HCT116 (cell line): ENCODE measurements at regions not wholly inside any gene's neighbourhood (a gene's known extent, or its start where the extent isn't known, plus 50 kb on each side); places are given as distances from the start of the nearest gene placed in this dataset.

Source experiments
- ATAC-seq: fragments of 200-7000 bp; cut with Tn5 transposase; 2 replicates; pipeline ENCODE4 v1.9.1; 2020; ENCODE audit warnings: mild to moderate bottlenecking, moderate library complexity
- BruUV-seq: library from RNA; stranded (reverse); fragments of 400-500 nt; replicated peaks from 2 replicates; lab custom pipeline; 2021; lab: Mats Ljungman, UMichigan
- CTCF ChIA-PET: fragments of 300-600 bp; sonication (Branson Sonifier 250); formaldehyde crosslinking; loops from one replicate; lab custom pipeline; 2021; ENCODE audit warnings: antibody characterized with exemption; lab: Charles Lee
- POLR2A ChIA-PET: fragments of 300-600, 350-600 bp; sonication (Branson Sonifier 250); formaldehyde crosslinking; loops from one replicate; lab custom pipeline; 2021; ENCODE audit warnings: antibody characterized with exemption; lab: Charles Lee
- RAD21 ChIA-PET, 2 experiments: fragments of 300-600 bp; sonication (Branson Sonifier 250); formaldehyde crosslinking; loops; one replicate each; lab custom pipeline; 2023; ENCODE audit warnings: low total read pairs in 2 of 2; ENCODE audit not compliant: uncharacterized antibody in 2 of 2, unreplicated experiment in 2 of 2, low non-redundant PET in 1 of 2; lab: Charles Lee
- DNase-seq: peaks from one replicate; pipeline ENCODE4 v3.0.0-alpha.2; 2010; ENCODE audit warnings: low read depth, low spot score
- H2AFZ ChIP-seq: fragments of 200-600 bp; shearing (Covaris generic), sonication (generic); 2 replicates; pipeline ENCODE4 v1.6.1; 2017; ENCODE audit warnings: low read depth, mixed run types, mixed read lengths, antibody characterized with exemption, low read length; ENCODE audit not compliant: poor library complexity, severe bottlenecking
- H3K27ac ChIP-seq: 2 replicates; pipeline ENCODE4 v1.5.1; 2012; ENCODE audit warnings: low read depth, low read length
- H3K27me3 ChIP-seq: fragments of 200-600 bp; sonication (generic); 2 replicates; pipeline ENCODE4 v1.6.1; 2016; ENCODE audit warnings: mixed run types, low read length, mixed read lengths; ENCODE audit not compliant: insufficient read depth
- H3K36me3 ChIP-seq, 2 experiments: fragments of 200-500 bp in 1 of 2; fragments of 200-600 bp in 1 of 2; sonication (Bioruptor generic) in 1 of 2; sonication (generic) in 1 of 2; 2 replicates each; pipeline versions ENCODE4 v1.5.1 to v1.6.1; 2014 to 2016; ENCODE audit warnings: low read length in 2 of 2, inconsistent platforms in 1 of 2, mixed read lengths in 1 of 2, mixed run types in 1 of 2; ENCODE audit not compliant: insufficient read depth in 2 of 2, control insufficient read depth in 1 of 2
- H3K4me1 ChIP-seq, 2 experiments: fragments of 200-600 bp in 1 of 2; sonication (generic) in 1 of 2; 2 replicates each; pipeline versions ENCODE4 v1.5.1 to v1.6.1; 2012 to 2017; ENCODE audit warnings: low read length in 2 of 2, inconsistent platforms in 1 of 2, mild to moderate bottlenecking in 1 of 2, mixed read lengths in 1 of 2, mixed run types in 1 of 2, moderate library complexity in 1 of 2; ENCODE audit not compliant: insufficient read depth in 2 of 2, control insufficient read depth in 1 of 2
- H3K4me2 ChIP-seq: fragments of 200-600 bp; sonication (generic); 2 replicates; pipeline ENCODE4 v1.6.1; 2017; ENCODE audit warnings: mixed run types, low read length, mixed read lengths
- H3K4me3 ChIP-seq, 2 experiments: fragments of 200-600 bp in 1 of 2; sonication (generic) in 1 of 2; replicated peaks in 1 of 2; 2 replicates each; pipeline ENCODE4 v1.5.1; 2011 to 2016; ENCODE audit warnings: low read length in 2 of 2, control low read depth in 1 of 2, low read depth in 1 of 2, mild to moderate bottlenecking in 1 of 2, mixed read lengths in 1 of 2, mixed run types in 1 of 2
- H3K79me2 ChIP-seq: fragments of 200-600 bp; sonication (generic); 2 replicates; pipeline ENCODE4 v1.6.1; 2017; ENCODE audit warnings: mild to moderate bottlenecking, mixed run types, low read length, moderate library complexity, mixed read lengths; ENCODE audit not compliant: insufficient read depth
- H3K9ac ChIP-seq: fragments of 200-600 bp; sonication (generic); 2 replicates; pipeline ENCODE4 v1.6.1; 2016; ENCODE audit warnings: low read length, mixed read lengths
- H3K9me2 ChIP-seq: fragments of 200-600 bp; sonication (generic), shearing (Covaris generic); 2 replicates; pipeline ENCODE4 v1.6.1; 2017; ENCODE audit warnings: mixed run types, mild to moderate bottlenecking, moderate library complexity; ENCODE audit not compliant: insufficient read depth
- H3K9me3 ChIP-seq, 2 experiments: fragments of 200-500 bp in 1 of 2; fragments of 200-600 bp in 1 of 2; sonication (Bioruptor generic) in 1 of 2; sonication (generic) in 1 of 2; 2 replicates each; pipeline ENCODE4 v1.6.1; 2014 to 2017; ENCODE audit warnings: low read length in 2 of 2, mixed read lengths in 2 of 2, inconsistent platforms in 1 of 2, low read depth in 1 of 2, mild to moderate bottlenecking in 1 of 2, mixed run types in 1 of 2, moderate library complexity in 1 of 2; ENCODE audit not compliant: control insufficient read depth in 1 of 2, insufficient read depth in 1 of 2
- H4K20me1 ChIP-seq: fragments of 200-600 bp; sonication (generic), shearing (Covaris generic); 2 replicates; pipeline ENCODE4 v1.6.1; 2017; ENCODE audit warnings: mixed run types, mild to moderate bottlenecking, moderate library complexity; ENCODE audit not compliant: insufficient read depth
- CBX3 ChIP-seq: IDR thresholded peaks from 2 replicates; pipeline ENCODE4 v1.6.1; 2012; ENCODE audit warnings: low read depth
- EGR1 ChIP-seq: IDR thresholded peaks from 2 replicates; pipeline ENCODE4 v1.6.1; 2012; ENCODE audit warnings: low read depth
- EZH2phosphoT487 ChIP-seq: fragments of 200-600 bp; IDR thresholded peaks from 2 replicates; pipeline ENCODE4 v1.6.1; 2018; ENCODE audit warnings: antibody characterized with exemption, borderline replicate concordance
- POLR2AphosphoS5 ChIP-seq: IDR thresholded peaks from 2 replicates; pipeline ENCODE4 v1.6.1; 2011; ENCODE audit warnings: mild to moderate bottlenecking, low read depth, low read length, moderate library complexity
- SP1 ChIP-seq: IDR thresholded peaks from 2 replicates; pipeline ENCODE4 v1.6.1; 2012; ENCODE audit warnings: low read depth
- SRF ChIP-seq: IDR thresholded peaks from 2 replicates; pipeline ENCODE4 v1.6.1; 2012; ENCODE audit warnings: low read depth
- intact Hi-C: fragments of 100-400 bp; cut with micrococcal nuclease; formaldehyde crosslinking; loops from 2 replicates; pipeline ENCODE4 v1.10.0; 2022
- TF ChIP-seq, protein P1 (sequence below): IDR thresholded peaks from 2 replicates; pipeline ENCODE4 v1.6.1; 2012; ENCODE audit warnings: low read depth
- TF ChIP-seq, protein P2 (sequence below), 3 experiments: fragments of 200-600 bp in 1 of 3; sonication (generic) in 1 of 3; IDR thresholded peaks in 2 of 3; conservative IDR thresholded peaks in 1 of 3; 2 replicates each; pipeline ENCODE4 v1.5.1; 2012 to 2017; ENCODE audit warnings: low read depth in 2 of 3, low read length in 2 of 3, antibody characterized with exemption in 1 of 3, borderline replicate concordance in 1 of 3, control low read depth in 1 of 3, mild to moderate bottlenecking in 1 of 3, mixed read lengths in 1 of 3, mixed run types in 1 of 3, moderate library complexity in 1 of 3; ENCODE audit not compliant: insufficient read depth in 1 of 3

DNA sequence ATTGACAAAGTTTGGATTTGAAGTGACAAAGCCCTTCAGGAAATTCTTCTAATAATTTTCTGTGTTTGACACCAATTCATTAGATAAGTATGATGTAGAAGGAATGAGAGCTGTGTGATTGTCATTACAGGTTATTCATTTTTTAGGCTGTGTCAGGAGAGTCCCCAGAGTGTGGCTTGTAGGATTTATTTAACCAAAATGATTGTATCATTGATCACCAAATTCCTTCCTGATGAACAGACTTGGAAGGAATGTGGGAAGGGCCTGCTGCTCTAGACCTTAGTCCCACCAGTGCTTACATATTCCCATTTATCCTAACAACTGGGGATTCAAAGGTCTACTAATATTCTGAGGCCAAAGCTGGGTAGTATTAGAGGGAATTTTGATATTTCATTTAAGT lies 383.3 kb upstream of the KAZN start:
- ChIA-PET CTCF (no interaction called here), POLR2A (no interaction called here)
- H3K27ac ChIP-seq: no peak overlapping the region
- BruUV-seq: no TSS peak
- no peak overlapping the region for H3K4me2 ChIP-seq
- H3K9me3 ChIP-seq: peaks cover 0 to 3% of the 10 kb centered on the region in 2 experiments; a peak in 1 of 4 replicates
- no peaks in the 10 kb centered on the region for H3K36me3 ChIP-seq
- no peaks in the 10 kb centered on the region for H4K20me1 ChIP-seq
- TF ChIP-seq EGR1 (no peak), POLR2AphosphoS5 (no peak), EZH2phosphoT487 (no peak), SRF (no peak), CBX3 (no peak), SP1 (no peak)
- TF ChIP-seq, protein P1, sequence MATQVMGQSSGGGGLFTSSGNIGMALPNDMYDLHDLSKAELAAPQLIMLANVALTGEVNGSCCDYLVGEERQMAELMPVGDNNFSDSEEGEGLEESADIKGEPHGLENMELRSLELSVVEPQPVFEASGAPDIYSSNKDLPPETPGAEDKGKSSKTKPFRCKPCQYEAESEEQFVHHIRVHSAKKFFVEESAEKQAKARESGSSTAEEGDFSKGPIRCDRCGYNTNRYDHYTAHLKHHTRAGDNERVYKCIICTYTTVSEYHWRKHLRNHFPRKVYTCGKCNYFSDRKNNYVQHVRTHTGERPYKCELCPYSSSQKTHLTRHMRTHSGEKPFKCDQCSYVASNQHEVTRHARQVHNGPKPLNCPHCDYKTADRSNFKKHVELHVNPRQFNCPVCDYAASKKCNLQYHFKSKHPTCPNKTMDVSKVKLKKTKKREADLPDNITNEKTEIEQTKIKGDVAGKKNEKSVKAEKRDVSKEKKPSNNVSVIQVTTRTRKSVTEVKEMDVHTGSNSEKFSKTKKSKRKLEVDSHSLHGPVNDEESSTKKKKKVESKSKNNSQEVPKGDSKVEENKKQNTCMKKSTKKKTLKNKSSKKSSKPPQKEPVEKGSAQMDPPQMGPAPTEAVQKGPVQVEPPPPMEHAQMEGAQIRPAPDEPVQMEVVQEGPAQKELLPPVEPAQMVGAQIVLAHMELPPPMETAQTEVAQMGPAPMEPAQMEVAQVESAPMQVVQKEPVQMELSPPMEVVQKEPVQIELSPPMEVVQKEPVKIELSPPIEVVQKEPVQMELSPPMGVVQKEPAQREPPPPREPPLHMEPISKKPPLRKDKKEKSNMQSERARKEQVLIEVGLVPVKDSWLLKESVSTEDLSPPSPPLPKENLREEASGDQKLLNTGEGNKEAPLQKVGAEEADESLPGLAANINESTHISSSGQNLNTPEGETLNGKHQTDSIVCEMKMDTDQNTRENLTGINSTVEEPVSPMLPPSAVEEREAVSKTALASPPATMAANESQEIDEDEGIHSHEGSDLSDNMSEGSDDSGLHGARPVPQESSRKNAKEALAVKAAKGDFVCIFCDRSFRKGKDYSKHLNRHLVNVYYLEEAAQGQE: no peak
- TF ChIP-seq, protein P2, sequence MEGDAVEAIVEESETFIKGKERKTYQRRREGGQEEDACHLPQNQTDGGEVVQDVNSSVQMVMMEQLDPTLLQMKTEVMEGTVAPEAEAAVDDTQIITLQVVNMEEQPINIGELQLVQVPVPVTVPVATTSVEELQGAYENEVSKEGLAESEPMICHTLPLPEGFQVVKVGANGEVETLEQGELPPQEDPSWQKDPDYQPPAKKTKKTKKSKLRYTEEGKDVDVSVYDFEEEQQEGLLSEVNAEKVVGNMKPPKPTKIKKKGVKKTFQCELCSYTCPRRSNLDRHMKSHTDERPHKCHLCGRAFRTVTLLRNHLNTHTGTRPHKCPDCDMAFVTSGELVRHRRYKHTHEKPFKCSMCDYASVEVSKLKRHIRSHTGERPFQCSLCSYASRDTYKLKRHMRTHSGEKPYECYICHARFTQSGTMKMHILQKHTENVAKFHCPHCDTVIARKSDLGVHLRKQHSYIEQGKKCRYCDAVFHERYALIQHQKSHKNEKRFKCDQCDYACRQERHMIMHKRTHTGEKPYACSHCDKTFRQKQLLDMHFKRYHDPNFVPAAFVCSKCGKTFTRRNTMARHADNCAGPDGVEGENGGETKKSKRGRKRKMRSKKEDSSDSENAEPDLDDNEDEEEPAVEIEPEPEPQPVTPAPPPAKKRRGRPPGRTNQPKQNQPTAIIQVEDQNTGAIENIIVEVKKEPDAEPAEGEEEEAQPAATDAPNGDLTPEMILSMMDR (IDR thresholded peaks at IDR 0.05 in 2 of 3, conservative IDR thresholded peaks at IDR 0.05 in 1 of 3; ENCODE audit: borderline replicate concordance in 1 of 3, insufficient read depth in 1 of 3, low read depth in 2 of 3, low read length in 2 of 3): no peak
- TF ChIP-seq, all 23 proteins: peak for 0
- H3K9ac ChIP-seq: no peak overlapping the region
- RAD21 ChIA-PET: no interaction called here
- no peaks in the 10 kb centered on the region for H3K27me3 ChIP-seq
- H3K4me3 ChIP-seq: no peak overlapping the region
- DNase-seq: no peak
- ATAC-seq: no peak
- H3K4me1 ChIP-seq: no peaks in the 10 kb centered on the region
- no peak overlapping the region for H2AFZ ChIP-seq
- no peaks in the 10 kb centered on the region for H3K9me2 ChIP-seq
- no peaks in the 10 kb centered on the region for H3K79me2 ChIP-seq
- intact Hi-C loops: no loop called here
